GM06990 (cell line): ENCODE measurements at regions not wholly inside any gene's neighbourhood (a gene's known extent, or its start where the extent isn't known, plus 50 kb on each side); places are given as distances from the start of the nearest gene placed in this dataset.

Experiments
- DNase-seq: peaks from one replicate; pipeline ENCODE4 v3.0.0-alpha.2; 2011; ENCODE audit not compliant: insufficient read length; ENCODE audit errors: extremely low read depth
- H3K27me3 ChIP-seq: replicated peaks from 2 replicates; pipeline ENCODE4 v1.6.0; 2011; ENCODE audit warnings: low read length; ENCODE audit not compliant: control insufficient read depth, insufficient read depth
- H3K36me3 ChIP-seq: 2 replicates; pipeline ENCODE4 v1.5.1; 2011; ENCODE audit warnings: low read length; ENCODE audit not compliant: control insufficient read depth, insufficient read depth
- H3K4me3 ChIP-seq: replicated peaks from 2 replicates; pipeline ENCODE4 v1.5.1; 2011; ENCODE audit warnings: low read depth, mild to moderate bottlenecking, control low read depth, low read length
- TF ChIP-seq, protein P1 (sequence below): IDR thresholded peaks from 2 replicates; pipeline ENCODE4 v1.5.1; 2011; ENCODE audit warnings: low read length, control low read depth, mild to moderate bottlenecking, inconsistent platforms; ENCODE audit not compliant: insufficient read depth, poor library complexity, severe bottlenecking

DNA sequence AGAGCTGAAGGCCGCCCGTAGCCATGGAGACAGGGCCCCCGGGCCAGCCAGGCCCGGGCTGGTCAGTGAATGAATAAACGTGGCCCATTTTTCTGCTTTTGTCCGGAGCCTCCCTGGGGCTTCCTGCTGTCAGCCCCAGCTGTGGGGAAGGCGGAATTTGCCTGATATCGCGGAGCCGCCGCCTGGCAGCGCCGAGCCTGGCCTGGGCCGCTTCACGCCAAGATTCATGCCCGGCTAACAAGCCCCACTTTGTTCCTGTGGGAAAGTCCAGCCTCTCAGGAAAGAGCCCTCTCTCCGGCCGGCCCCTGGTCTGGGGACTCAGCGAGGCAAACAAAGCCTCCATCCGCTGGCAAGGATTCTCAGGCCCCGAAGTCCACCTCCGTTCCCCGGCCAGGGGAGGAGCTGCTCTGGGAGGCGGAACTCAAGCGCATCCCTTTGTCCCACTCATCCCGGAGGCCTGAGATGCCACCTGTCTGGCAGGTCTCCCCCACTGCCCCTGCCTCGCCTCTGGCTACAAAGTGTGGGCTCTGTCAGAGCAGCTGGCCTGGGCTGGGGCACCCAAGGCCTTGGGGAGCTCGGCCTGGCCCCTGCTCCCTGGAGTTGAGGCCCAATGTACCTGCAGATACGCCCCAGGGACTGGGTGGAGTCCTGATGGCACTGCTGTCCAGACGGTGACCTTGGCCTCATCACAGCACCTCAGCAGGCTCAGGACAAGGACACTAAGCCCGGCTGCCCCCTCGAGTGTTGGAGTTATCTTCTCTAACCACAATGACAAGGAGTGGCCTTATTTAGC is 51.6 kb upstream of the SLC6A11 start:
- TF ChIP-seq, protein P1, sequence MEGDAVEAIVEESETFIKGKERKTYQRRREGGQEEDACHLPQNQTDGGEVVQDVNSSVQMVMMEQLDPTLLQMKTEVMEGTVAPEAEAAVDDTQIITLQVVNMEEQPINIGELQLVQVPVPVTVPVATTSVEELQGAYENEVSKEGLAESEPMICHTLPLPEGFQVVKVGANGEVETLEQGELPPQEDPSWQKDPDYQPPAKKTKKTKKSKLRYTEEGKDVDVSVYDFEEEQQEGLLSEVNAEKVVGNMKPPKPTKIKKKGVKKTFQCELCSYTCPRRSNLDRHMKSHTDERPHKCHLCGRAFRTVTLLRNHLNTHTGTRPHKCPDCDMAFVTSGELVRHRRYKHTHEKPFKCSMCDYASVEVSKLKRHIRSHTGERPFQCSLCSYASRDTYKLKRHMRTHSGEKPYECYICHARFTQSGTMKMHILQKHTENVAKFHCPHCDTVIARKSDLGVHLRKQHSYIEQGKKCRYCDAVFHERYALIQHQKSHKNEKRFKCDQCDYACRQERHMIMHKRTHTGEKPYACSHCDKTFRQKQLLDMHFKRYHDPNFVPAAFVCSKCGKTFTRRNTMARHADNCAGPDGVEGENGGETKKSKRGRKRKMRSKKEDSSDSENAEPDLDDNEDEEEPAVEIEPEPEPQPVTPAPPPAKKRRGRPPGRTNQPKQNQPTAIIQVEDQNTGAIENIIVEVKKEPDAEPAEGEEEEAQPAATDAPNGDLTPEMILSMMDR: no peak
- no peaks in the 10 kb centered on the region for H3K36me3 ChIP-seq
- no peaks in the 10 kb centered on the region; the same call in none of the 2 replicates for H3K27me3 ChIP-seq
- H3K4me3 ChIP-seq: no peak overlapping the region
- DNase-seq: no peak

DNA sequence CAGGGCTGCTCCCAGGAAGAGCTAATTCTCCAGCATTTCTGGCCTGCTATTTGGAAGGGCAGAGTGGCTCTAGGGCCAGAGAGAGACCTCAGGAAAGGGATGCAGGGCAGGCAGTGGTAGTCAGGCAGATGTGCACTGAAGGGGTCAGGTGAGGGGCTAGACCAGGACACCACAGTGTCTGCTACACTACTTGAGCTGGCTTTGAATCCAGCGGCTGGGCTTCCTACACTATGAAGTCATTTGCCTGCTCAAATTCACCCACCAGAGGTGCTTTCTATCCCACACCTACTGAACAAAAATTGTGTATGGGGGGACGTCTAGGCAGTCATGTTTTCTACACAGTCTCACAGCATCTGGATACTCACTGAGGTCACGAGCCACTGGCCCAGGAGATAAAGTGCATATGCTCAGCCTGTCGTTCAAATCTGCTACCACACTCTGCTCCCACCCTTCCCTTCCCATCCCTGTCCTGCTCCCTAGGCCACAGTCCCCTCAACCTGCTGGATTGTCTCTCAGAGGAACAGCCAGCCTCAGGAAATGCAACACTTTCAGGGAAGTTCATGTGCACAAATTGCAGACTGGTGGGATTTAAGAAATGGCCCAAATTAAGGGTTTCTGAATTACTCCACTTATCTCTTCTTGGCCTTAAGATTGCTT is 49.9 kb upstream of the SLC6A11 start:
- TF ChIP-seq, protein P1: no peak
- DNase-seq: no peak
- no peak overlapping the region for H3K4me3 ChIP-seq
- no peaks in the 10 kb centered on the region; the same call in none of the 2 replicates for H3K27me3 ChIP-seq
- H3K36me3 ChIP-seq: no peaks in the 10 kb centered on the region
